IMR-90 (cell line): ENCODE measurements at regions not wholly inside any gene's neighbourhood (a gene's known extent, or its start where the extent isn't known, plus 50 kb on each side); places are given as distances from the start of the nearest gene placed in this dataset.

Experiments
- ATAC-seq: fragments of 200-7000 bp; cut with Tn5 transposase; 2 replicates; pipeline ENCODE4 v1.9.1; 2020; ENCODE audit warnings: low read depth, mild to moderate bottlenecking, moderate library complexity
- BruUV-seq: library from RNA; stranded (reverse); fragments of 400-500 nt; replicated peaks from 2 replicates; lab custom pipeline; 2021; lab: Mats Ljungman, UMichigan
- CTCF ChIA-PET: fragments of 300-600 bp; formaldehyde crosslinking; extraction: SDS; loops from one replicate; lab custom pipeline; 2021; ENCODE audit warnings: antibody characterized with exemption; lab: Yijun Ruan, JAX
- POLR2A ChIA-PET: fragments of 300-600 bp; sonication (Branson Sonifier 250); formaldehyde crosslinking; loops from one replicate; lab custom pipeline; 2022; ENCODE audit warnings: antibody characterized with exemption; ENCODE audit not compliant: unreplicated experiment; lab: Charles Lee
- DNase-seq: peaks from one replicate; pipeline ENCODE4 v3.0.0; 2013
- H2AFZ ChIP-seq: replicated peaks from 2 replicates; pipeline ENCODE3; 2013; ENCODE audit warnings: low read length, mild to moderate bottlenecking; ENCODE audit not compliant: poor library complexity
- H2AK5ac ChIP-seq: 2 replicates; pipeline ENCODE4 v1.6.1; 2013; ENCODE audit warnings: low read depth, low read length, inconsistent platforms
- H2AK9ac ChIP-seq: replicated peaks from 2 replicates; pipeline ENCODE3; 2013; ENCODE audit warnings: mild to moderate bottlenecking, low read depth, low read length, moderate library complexity; ENCODE audit not compliant: poor library complexity
- H2BK120ac ChIP-seq: 2 replicates; pipeline ENCODE4 v1.6.1; 2013; ENCODE audit warnings: low read depth, low read length, inconsistent platforms
- H2BK15ac ChIP-seq: 3 replicates; pipeline ENCODE4 v1.6.1; 2013; ENCODE audit warnings: low read depth, low read length, inconsistent platforms
- H2BK20ac ChIP-seq: 2 replicates; pipeline ENCODE4 v1.6.1; 2013; ENCODE audit warnings: low read depth, mild to moderate bottlenecking, inconsistent platforms, low read length, moderate library complexity
- H2BK5ac ChIP-seq: 2 replicates; pipeline ENCODE4 v1.6.1; 2013; ENCODE audit warnings: mild to moderate bottlenecking, low read depth, low read length, inconsistent platforms; ENCODE audit not compliant: poor library complexity, severe bottlenecking
- H3K14ac ChIP-seq: replicated peaks from 2 replicates; pipeline ENCODE4 v1.6.1; 2013; ENCODE audit warnings: low read depth, low read length, inconsistent platforms
- H3K18ac ChIP-seq: 2 replicates; pipeline ENCODE4 v1.6.1; 2013; ENCODE audit warnings: low read depth, low read length, control low read depth
- H3K23ac ChIP-seq: 2 replicates; pipeline ENCODE4 v1.6.1; 2013; ENCODE audit warnings: low read depth, low read length, inconsistent platforms
- H3K27ac ChIP-seq: 2 replicates; pipeline ENCODE4 v1.5.1; 2013; ENCODE audit warnings: mild to moderate bottlenecking, control low read depth, low read length; ENCODE audit not compliant: insufficient read depth
- H3K27me3 ChIP-seq: 2 replicates; pipeline ENCODE4 v1.6.1; 2013; ENCODE audit warnings: low read length; ENCODE audit not compliant: control insufficient read depth, insufficient read depth
- H3K36me3 ChIP-seq: 2 replicates; pipeline ENCODE4 v1.6.1; 2013; ENCODE audit warnings: low read length, mixed read lengths; ENCODE audit not compliant: control insufficient read depth, insufficient read depth
- H3K4ac ChIP-seq: 2 replicates; pipeline ENCODE4 v1.6.1; 2013; ENCODE audit warnings: low read depth, low read length, inconsistent platforms
- H3K4me1 ChIP-seq: 2 replicates; pipeline ENCODE4 v1.6.1; 2013; ENCODE audit warnings: low read length, mixed read lengths; ENCODE audit not compliant: control insufficient read depth, insufficient read depth
- H3K4me2 ChIP-seq: 2 replicates; pipeline ENCODE4 v1.6.1; 2013; ENCODE audit warnings: low read depth, mild to moderate bottlenecking, control low read depth, low read length, moderate library complexity
- H3K4me3 ChIP-seq: 2 replicates; pipeline ENCODE4 v1.5.1; 2013; ENCODE audit warnings: low read depth, mild to moderate bottlenecking, control low read depth, low read length, moderate library complexity; ENCODE audit not compliant: insufficient read depth
- H3K56ac ChIP-seq: 2 replicates; pipeline ENCODE4 v1.6.1; 2013; ENCODE audit warnings: low read length, inconsistent platforms; ENCODE audit not compliant: insufficient read depth; ENCODE audit errors: extremely low read depth
- H3K79me1 ChIP-seq, 2 experiments: 2 replicates each; pipeline ENCODE4 v1.6.1; 2013; ENCODE audit warnings: low read length in 2 of 2, inconsistent platforms in 1 of 2, low read depth in 1 of 2
- H3K9ac ChIP-seq: 2 replicates; pipeline ENCODE4 v1.6.1; 2013; ENCODE audit warnings: low read depth, low read length, control low read depth
- H3K9me1 ChIP-seq: 2 replicates; pipeline ENCODE4 v1.6.1; 2013; ENCODE audit warnings: low read length, inconsistent platforms; ENCODE audit not compliant: insufficient read depth
- H3K9me3 ChIP-seq: 2 replicates; pipeline ENCODE4 v1.6.1; 2013; ENCODE audit warnings: low read length; ENCODE audit not compliant: control insufficient read depth, insufficient read depth
- H4K20me1 ChIP-seq: 2 replicates; pipeline ENCODE4 v1.6.1; 2013; ENCODE audit warnings: low read length, inconsistent platforms; ENCODE audit not compliant: insufficient read depth
- H4K5ac ChIP-seq: 2 replicates; pipeline ENCODE4 v1.6.1; 2013; ENCODE audit warnings: mild to moderate bottlenecking, low read depth, low read length, control low read depth
- H4K8ac ChIP-seq, 2 experiments: 2 replicates each; pipeline ENCODE4 v1.6.1; 2013; ENCODE audit warnings: low read depth in 2 of 2, low read length in 2 of 2, control low read depth in 1 of 2, inconsistent platforms in 1 of 2
- H4K91ac ChIP-seq: 2 replicates; pipeline ENCODE4 v1.6.1; 2013; ENCODE audit warnings: low read depth, low read length, inconsistent platforms; ENCODE audit not compliant: insufficient read depth
- BHLHE40 ChIP-seq: fragments of 150-350 bp; IDR thresholded peaks from 2 replicates; pipeline ENCODE4 v1.6.1; 2016; ENCODE audit warnings: mild to moderate bottlenecking, low read depth, low read length
- CEBPB ChIP-seq: IDR thresholded peaks from 2 replicates; pipeline ENCODE4 v1.6.1; 2012; ENCODE audit warnings: low read depth, low read length, improper control_type of control experiment
- CHD1 ChIP-seq: IDR thresholded peaks from 2 replicates; pipeline ENCODE4 v1.6.1; 2012; ENCODE audit warnings: low read depth, low read length, improper control_type of control experiment
- FOS ChIP-seq: fragments of 150-350 bp; IDR thresholded peaks from 2 replicates; pipeline ENCODE4 v1.6.1; 2016; ENCODE audit warnings: low read depth, low read length
- MAFK ChIP-seq: IDR thresholded peaks from 2 replicates; pipeline ENCODE4 v1.6.1; 2012; ENCODE audit warnings: low read depth, low read length, improper control_type of control experiment
- MAZ ChIP-seq: IDR thresholded peaks from 2 replicates; pipeline ENCODE4 v1.6.1; 2012; ENCODE audit warnings: low read depth, mild to moderate bottlenecking, low read length, improper control_type of control experiment, moderate library complexity, borderline replicate concordance
- MXI1 ChIP-seq: IDR thresholded peaks from 2 replicates; pipeline ENCODE4 v1.6.1; 2012; ENCODE audit warnings: low read depth, mild to moderate bottlenecking, low read length, moderate library complexity, borderline replicate concordance
- NFE2L2 ChIP-seq: fragments of 150-350 bp; IDR thresholded peaks from 2 replicates; pipeline ENCODE4 v1.6.1; 2016; ENCODE audit warnings: low read depth, mild to moderate bottlenecking, low read length
- POLR2A ChIP-seq: IDR thresholded peaks from 2 replicates; pipeline ENCODE4 v1.6.1; 2012; ENCODE audit warnings: mild to moderate bottlenecking, low read depth, low read length
- RAD21 ChIP-seq: IDR thresholded peaks from 2 replicates; pipeline ENCODE4 v1.6.1; 2012; ENCODE audit warnings: low read length, improper control_type of control experiment
- RCOR1 ChIP-seq: IDR thresholded peaks from 2 replicates; pipeline ENCODE4 v1.6.1; 2012; ENCODE audit warnings: mild to moderate bottlenecking, low read length, improper control_type of control experiment; ENCODE audit not compliant: insufficient replicate concordance
- RFX5 ChIP-seq: IDR thresholded peaks from 2 replicates; pipeline ENCODE4 v1.8.0; 2012; ENCODE audit warnings: low read depth, mild to moderate bottlenecking, low read length, moderate library complexity
- SMC3 ChIP-seq: fragments of 150-350 bp; IDR thresholded peaks from 2 replicates; pipeline ENCODE4 v1.6.1; 2016; ENCODE audit warnings: low read depth, mild to moderate bottlenecking, antibody characterized with exemption, low read length, moderate library complexity
- WGBS, 2 experiments: methylation state at CpG; one replicate each; pipeline versions ENCODE4 v1.1.5 to v1.1.7; 2013; ENCODE audit warnings: missing lambda C conversion rate in 2 of 2; ENCODE audit not compliant: insufficient read length in 1 of 2; ENCODE audit errors: extremely low coverage in 2 of 2; 5-methylcytosine and 5-hydroxymethylcytosine counted together
- dilution Hi-C: fragments of 300-500 bp; cut with HindIII; formaldehyde crosslinking; loops from one replicate; pipeline ENCODE4 v1.14.3; 2018; ENCODE audit warnings: low sequenced_read_pairs; ENCODE audit not compliant: unreplicated experiment
- in situ Hi-C: fragments of 300-500 bp; cut with MboI; formaldehyde crosslinking; loops from 3 replicates; pipeline ENCODE4 v1.14.3; 2019; ENCODE audit warnings: low sequenced_read_pairs, inconsistent platforms, mixed read lengths
- intact Hi-C: fragments of 100-400 bp; cut with micrococcal nuclease; formaldehyde crosslinking; loops from 2 replicates; pipeline ENCODE4 v1.10.0; 2022
- TF ChIP-seq, protein P1 (sequence below): fragments of 150-350 bp; IDR thresholded peaks from 2 replicates; pipeline ENCODE4 v1.6.1; 2017; ENCODE audit warnings: mild to moderate bottlenecking, antibody characterized with exemption, low read length, low read depth
- TF ChIP-seq, protein P2 (sequence below): fragments of 150-350 bp; IDR thresholded peaks from 2 replicates; pipeline ENCODE4 v1.6.1; 2016; ENCODE audit warnings: low read depth, mild to moderate bottlenecking, low read length, moderate library complexity, borderline replicate concordance
- TF ChIP-seq, protein P3 (sequence below): conservative IDR thresholded peaks from 2 replicates; pipeline ENCODE4 v1.5.1; 2012; ENCODE audit warnings: mild to moderate bottlenecking, low read depth, low read length, improper control_type of control experiment

DNA sequence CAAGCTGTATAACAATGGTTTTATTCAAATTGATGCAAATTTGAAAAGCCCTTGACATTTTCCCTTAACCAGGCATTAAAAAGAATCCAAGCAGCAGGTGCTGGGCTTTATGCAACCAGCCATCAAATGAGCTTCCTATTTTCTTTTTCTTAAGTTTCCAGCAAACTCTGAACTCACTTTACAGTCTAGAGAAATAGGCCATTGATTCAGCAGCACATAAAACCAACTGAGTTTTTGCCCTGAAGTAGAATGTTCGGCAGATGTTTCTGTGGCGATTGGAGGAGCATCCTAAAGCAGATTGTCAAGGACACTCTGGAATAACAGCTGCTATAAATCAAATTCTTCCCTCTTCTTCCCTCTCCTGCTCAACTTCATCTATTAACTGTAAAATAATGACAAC is 582.8 kb upstream of the CPEB2 start:
- Histone ChIP-seq H3K9me1 (no peaks in the 10 kb centered on the region), H2AK9ac (no peak overlapping the region), H3K36me3 (no peaks in the 10 kb centered on the region), H2AK5ac (no peak overlapping the region), H4K5ac (no peak overlapping the region), H2AFZ (no peak overlapping the region), H3K9ac (no peak overlapping the region), H3K4me1 (no peaks in the 10 kb centered on the region), H2BK20ac (no peak overlapping the region), H4K91ac (no peak overlapping the region), H3K23ac (no peak overlapping the region), H3K9me3 (no peaks in the 10 kb centered on the region), H3K4me3 (no peak overlapping the region), H4K20me1 (no peaks in the 10 kb centered on the region), H3K14ac (no peak overlapping the region), H3K4ac (no peak overlapping the region), H3K27me3 (no peaks in the 10 kb centered on the region), H2BK5ac (no peak overlapping the region), H3K4me2 (no peak overlapping the region), H3K27ac (no peak overlapping the region), H3K79me1 (no peaks in the 10 kb centered on the region), H4K8ac (no peak overlapping the region), H3K56ac (no peak overlapping the region), H2BK120ac (no peak overlapping the region), H3K18ac (no peak overlapping the region), H2BK15ac (no peak overlapping the region)
- no peak for TF ChIP-seq RFX5
- no peak for TF ChIP-seq RAD21
- TF ChIP-seq, protein P1, sequence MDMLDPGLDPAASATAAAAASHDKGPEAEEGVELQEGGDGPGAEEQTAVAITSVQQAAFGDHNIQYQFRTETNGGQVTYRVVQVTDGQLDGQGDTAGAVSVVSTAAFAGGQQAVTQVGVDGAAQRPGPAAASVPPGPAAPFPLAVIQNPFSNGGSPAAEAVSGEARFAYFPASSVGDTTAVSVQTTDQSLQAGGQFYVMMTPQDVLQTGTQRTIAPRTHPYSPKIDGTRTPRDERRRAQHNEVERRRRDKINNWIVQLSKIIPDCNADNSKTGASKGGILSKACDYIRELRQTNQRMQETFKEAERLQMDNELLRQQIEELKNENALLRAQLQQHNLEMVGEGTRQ: no peak
- no peak for TF ChIP-seq RCOR1
- TF ChIP-seq, protein P2, sequence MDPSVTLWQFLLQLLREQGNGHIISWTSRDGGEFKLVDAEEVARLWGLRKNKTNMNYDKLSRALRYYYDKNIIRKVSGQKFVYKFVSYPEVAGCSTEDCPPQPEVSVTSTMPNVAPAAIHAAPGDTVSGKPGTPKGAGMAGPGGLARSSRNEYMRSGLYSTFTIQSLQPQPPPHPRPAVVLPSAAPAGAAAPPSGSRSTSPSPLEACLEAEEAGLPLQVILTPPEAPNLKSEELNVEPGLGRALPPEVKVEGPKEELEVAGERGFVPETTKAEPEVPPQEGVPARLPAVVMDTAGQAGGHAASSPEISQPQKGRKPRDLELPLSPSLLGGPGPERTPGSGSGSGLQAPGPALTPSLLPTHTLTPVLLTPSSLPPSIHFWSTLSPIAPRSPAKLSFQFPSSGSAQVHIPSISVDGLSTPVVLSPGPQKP: no peak
- TF ChIP-seq MAFK: no peak
- TF ChIP-seq BHLHE40: no peak
- TF ChIP-seq, protein P3, sequence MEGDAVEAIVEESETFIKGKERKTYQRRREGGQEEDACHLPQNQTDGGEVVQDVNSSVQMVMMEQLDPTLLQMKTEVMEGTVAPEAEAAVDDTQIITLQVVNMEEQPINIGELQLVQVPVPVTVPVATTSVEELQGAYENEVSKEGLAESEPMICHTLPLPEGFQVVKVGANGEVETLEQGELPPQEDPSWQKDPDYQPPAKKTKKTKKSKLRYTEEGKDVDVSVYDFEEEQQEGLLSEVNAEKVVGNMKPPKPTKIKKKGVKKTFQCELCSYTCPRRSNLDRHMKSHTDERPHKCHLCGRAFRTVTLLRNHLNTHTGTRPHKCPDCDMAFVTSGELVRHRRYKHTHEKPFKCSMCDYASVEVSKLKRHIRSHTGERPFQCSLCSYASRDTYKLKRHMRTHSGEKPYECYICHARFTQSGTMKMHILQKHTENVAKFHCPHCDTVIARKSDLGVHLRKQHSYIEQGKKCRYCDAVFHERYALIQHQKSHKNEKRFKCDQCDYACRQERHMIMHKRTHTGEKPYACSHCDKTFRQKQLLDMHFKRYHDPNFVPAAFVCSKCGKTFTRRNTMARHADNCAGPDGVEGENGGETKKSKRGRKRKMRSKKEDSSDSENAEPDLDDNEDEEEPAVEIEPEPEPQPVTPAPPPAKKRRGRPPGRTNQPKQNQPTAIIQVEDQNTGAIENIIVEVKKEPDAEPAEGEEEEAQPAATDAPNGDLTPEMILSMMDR: no peak
- no peak for TF ChIP-seq POLR2A
- TF ChIP-seq FOS: no peak
- no peak for TF ChIP-seq CEBPB
- no peak for TF ChIP-seq CHD1
- TF ChIP-seq SMC3: no peak
- no peak for TF ChIP-seq NFE2L2
- TF ChIP-seq MAZ: no peak
- no peak for TF ChIP-seq MXI1
- dilution Hi-C loops: no loop called here
- ATAC-seq: no peak
- BruUV-seq: no TSS peak
- DNase-seq: no peak
- CTCF ChIA-PET: interaction anchor here (0.7 kb wide), 1 partner anchor 1462 kb away, joined by 4 read pairs; no protein-coding TSS in a partner anchor
- POLR2A ChIA-PET: no interaction called here
- WGBS, 2 experiments: no CpG with 5 or more reads among the region's 2 CpGs
- in situ Hi-C loops: no loop called here
- intact Hi-C loops: no loop called here
